ENCODE measurements at regions not wholly inside any gene's neighbourhood (a gene's known extent, or its start where the extent isn't known, plus 50 kb on each side); places are given as distances from the start of the nearest gene placed in this dataset.
"Not testable (repeated sequence)": the region's sequence is repeated elsewhere in the genome, so short reads cannot be mapped to it uniquely, and the experiment has no call there.

- DNase-seq (ENCODE audit: low spot score) = no peak
Observed at GRCh38 chr18:34528177-34528576, 181.9 kb upstream of the DTNA start.

GRCh38 chr18:34529358-34530335, 180.5 kb upstream of the DTNA start:
- DNase-seq (ENCODE audit: low spot score) = no peak

GRCh38 chr18:34531110-34531509, 179.0 kb upstream of the DTNA start:
- no peak for DNase-seq (ENCODE audit: low spot score)

- DNase-seq (ENCODE audit: low spot score) = not testable (repeated sequence)
Observed at GRCh38 chr18:34534642-34535041, 175.5 kb upstream of the DTNA start.

- no peak for DNase-seq (ENCODE audit: low spot score)
Observed at GRCh38 chr18:34540897-34541296, 169.2 kb upstream of the DTNA start.

- no peak for DNase-seq (ENCODE audit: low spot score)
Observed at GRCh38 chr18:34542625-34543024, 167.5 kb upstream of the DTNA start.

- no peak for DNase-seq (ENCODE audit: low spot score)
Observed at GRCh38 chr18:34543356-34543755, 166.7 kb upstream of the DTNA start.

- no peak for DNase-seq (ENCODE audit: low spot score)
Observed at GRCh38 chr18:34543945-34544344, 166.2 kb upstream of the DTNA start.

GRCh38 chr18:34544930-34545329, 165.2 kb upstream of the DTNA start:
- DNase-seq (ENCODE audit: low spot score) = no peak

GRCh38 chr18:34548120-34548972, 161.8 kb upstream of the DTNA start:
- no peak for DNase-seq (ENCODE audit: low spot score)

- no peak for DNase-seq (ENCODE audit: low spot score)
Observed at GRCh38 chr18:34548973-34549294, 161.2 kb upstream of the DTNA start.

- DNase-seq (ENCODE audit: low spot score) = no peak
Observed at GRCh38 chr18:34549367-34549766, 160.7 kb upstream of the DTNA start.

- DNase-seq (ENCODE audit: low spot score) = no peak
Observed at GRCh38 chr18:34550156-34550555, 159.9 kb upstream of the DTNA start.

GRCh38 chr18:34550902-34551301, 159.2 kb upstream of the DTNA start:
- DNase-seq (ENCODE audit: low spot score) = no peak

GRCh38 chr18:34551824-34552223, 158.3 kb upstream of the DTNA start:
- DNase-seq (ENCODE audit: low spot score) = no peak

GRCh38 chr18:34562252-34562870, 147.7 kb upstream of the DTNA start:
- no peak for DNase-seq (ENCODE audit: low spot score)

GRCh38 chr18:34567857-34568256, 142.2 kb upstream of the DTNA start:
- no peak for DNase-seq (ENCODE audit: low spot score)

GRCh38 chr18:34576622-34577021, 133.5 kb upstream of the DTNA start:
- DNase-seq (ENCODE audit: low spot score) = no peak

GRCh38 chr18:34583895-34584294, 126.2 kb upstream of the DTNA start:
- DNase-seq (ENCODE audit: low spot score) = no peak

GRCh38 chr18:34590503-34590902, 119.6 kb upstream of the DTNA start:
- no peak for DNase-seq (ENCODE audit: low spot score)

- DNase-seq (ENCODE audit: low spot score) = no peak
Observed at GRCh38 chr18:34591920-34592444, 118.1 kb upstream of the DTNA start.

GRCh38 chr18:34592481-34592880, 117.6 kb upstream of the DTNA start:
- DNase-seq (ENCODE audit: low spot score) = no peak

Data from umbilical cord (tissue), 1 donor.